OCI-LY3 (cell line): ENCODE measurements at regions not wholly inside any gene's neighbourhood (a gene's known extent, or its start where the extent isn't known, plus 50 kb on each side); places are given as distances from the start of the nearest gene placed in this dataset.

Source experiments
- H2AFZ ChIP-seq: fragments of 200-600, 300-600 bp; shearing (Covaris generic); 2 replicates; pipeline ENCODE4 v1.6.0; 2014; ENCODE audit warnings: antibody characterized with exemption, low read depth, low read length
- H3K27ac ChIP-seq: fragments of 200-600, 300-600 bp; sonication (generic); 2 replicates; pipeline ENCODE4 v1.5.1; 2014; ENCODE audit warnings: mild to moderate bottlenecking, low read length, moderate library complexity, mixed read lengths
- H3K27me3 ChIP-seq: fragments of 200-600, 300-600 bp; sonication (generic); 2 replicates; pipeline ENCODE4 v1.6.1; 2014; ENCODE audit warnings: low read depth, low read length, mixed read lengths
- H3K36me3 ChIP-seq: fragments of 200-600, 300-600 bp; sonication (generic); replicated peaks from 2 replicates; pipeline ENCODE3; 2014; ENCODE audit warnings: low read depth, low read length, mixed read lengths
- H3K4me1 ChIP-seq: fragments of 300-600, 200-600 bp; sonication (generic); 2 replicates; pipeline ENCODE4 v1.6.1; 2014; ENCODE audit warnings: low read length, mixed read lengths
- H3K4me2 ChIP-seq: fragments of 200-600, 300-600 bp; sonication (generic); 2 replicates; pipeline ENCODE4 v1.6.1; 2014; ENCODE audit warnings: low read length, mixed read lengths
- H3K4me3 ChIP-seq: fragments of 300-600, 200-600 bp; sonication (generic); 2 replicates; pipeline ENCODE4 v1.5.1; 2014; ENCODE audit warnings: antibody characterized with exemption, mild to moderate bottlenecking, low read length, moderate library complexity
- H3K79me2 ChIP-seq: fragments of 300-600, 200-600 bp; shearing (Covaris generic); 2 replicates; pipeline ENCODE4 v1.6.1; 2014; ENCODE audit warnings: mild to moderate bottlenecking, low read length, mixed read lengths
- H3K9ac ChIP-seq: fragments of 300-600, 200-600 bp; shearing (Covaris generic); 2 replicates; pipeline ENCODE4 v1.6.0; 2014; ENCODE audit warnings: mild to moderate bottlenecking, low read length, moderate library complexity
- H3K9me3 ChIP-seq: fragments of 200-600, 300-600 bp; shearing (Covaris generic); 2 replicates; pipeline ENCODE4 v1.6.1; 2014; ENCODE audit warnings: low read length, mixed read lengths; ENCODE audit not compliant: insufficient read depth
- H4K20me1 ChIP-seq: fragments of 200-600, 300-600 bp; sonication (generic); 2 replicates; pipeline ENCODE4 v1.6.1; 2016; ENCODE audit warnings: low read length, mixed read lengths; ENCODE audit not compliant: insufficient read depth
- CTCF ChIP-seq: fragments of 200-600, 300-600 bp; sonication (generic); IDR thresholded peaks from 2 replicates; pipeline ENCODE4 v1.5.1; 2014; ENCODE audit warnings: antibody characterized with exemption, low read length, low read depth
- EZH2phosphoT487 ChIP-seq: fragments of 200-600 bp; shearing (Covaris generic); IDR thresholded peaks from 2 replicates; pipeline ENCODE4 v1.6.1; 2018; ENCODE audit warnings: antibody characterized with exemption, mixed run types, low read depth

GRCh38 chr5:122547669-122548068 is 227.2 kb upstream of the SNX2 start:
- H3K79me2 ChIP-seq: no peaks in the 10 kb centered on the region
- TF ChIP-seq CTCF (no peak), EZH2phosphoT487 (no peak)
- no peaks in the 10 kb centered on the region for H3K36me3 ChIP-seq

GRCh38 chr5:122559676-122560075 is 215.2 kb upstream of the SNX2 start:
- Histone ChIP-seq H3K79me2 (no peaks in the 10 kb centered on the region), H2AFZ (no peak overlapping the region), H3K27ac (no peak overlapping the region), H3K4me2 (no peak overlapping the region), H4K20me1 (no peaks in the 10 kb centered on the region), H3K9me3 (no peaks in the 10 kb centered on the region), H3K36me3 (no peaks in the 10 kb centered on the region), H3K4me3 (no peak overlapping the region), H3K4me1 (no peaks in the 10 kb centered on the region), H3K27me3 (no peaks in the 10 kb centered on the region), H3K9ac (no peak overlapping the region)
- TF ChIP-seq EZH2phosphoT487 (no peak), CTCF (no peak)

More at GRCh38 chr5:122547669-122548068, 227.2 kb upstream of the SNX2 start:
- H3K4me3 ChIP-seq: no peak overlapping the region
- no peak overlapping the region for H3K27ac ChIP-seq
- no peak overlapping the region for H3K9ac ChIP-seq
- no peak overlapping the region for H2AFZ ChIP-seq
- H3K4me1 ChIP-seq: no peaks in the 10 kb centered on the region
- H3K4me2 ChIP-seq: no peak overlapping the region
- H3K27me3 ChIP-seq: no peaks in the 10 kb centered on the region
- no peaks in the 10 kb centered on the region for H3K9me3 ChIP-seq
- no peaks in the 10 kb centered on the region for H4K20me1 ChIP-seq

GRCh38 chr5:122561209-122561608 is 213.7 kb upstream of the SNX2 start:
- Histone ChIP-seq H3K9ac (no peak overlapping the region), H2AFZ (no peak overlapping the region), H3K4me2 (no peak overlapping the region), H3K27ac (no peak overlapping the region), H3K9me3 (no peaks in the 10 kb centered on the region), H3K27me3 (no peaks in the 10 kb centered on the region), H3K4me3 (no peak overlapping the region), H3K36me3 (no peaks in the 10 kb centered on the region), H3K4me1 (no peaks in the 10 kb centered on the region), H4K20me1 (no peaks in the 10 kb centered on the region), H3K79me2 (no peaks in the 10 kb centered on the region)
- TF ChIP-seq EZH2phosphoT487 (no peak), CTCF (no peak)

- Histone ChIP-seq H3K27me3 (no peaks in the 10 kb centered on the region), H2AFZ (peak overlapping the region; percentile 69; the same call in 1 of the 2 replicates), H3K9ac (no peak overlapping the region), H3K36me3 (no peaks in the 10 kb centered on the region), H3K27ac (no peak overlapping the region), H4K20me1 (no peaks in the 10 kb centered on the region), H3K9me3 (no peaks in the 10 kb centered on the region), H3K4me1 (no peaks in the 10 kb centered on the region), H3K4me2 (peak overlapping the region; percentile 27), H3K79me2 (no peaks in the 10 kb centered on the region), H3K4me3 (peak overlapping the region; percentile 12)
- no peak for TF ChIP-seq EZH2phosphoT487
Observed at GRCh38 chr5:122565331-122565730, 209.5 kb upstream of the SNX2 start.
